ENCODE measurements at regions not wholly inside any gene's neighbourhood (a gene's known extent, or its start where the extent isn't known, plus 50 kb on each side); places are given as distances from the start of the nearest gene placed in this dataset.
A peak's percentile ranks its signal among the peaks of the same experiment; 100 is the strongest.

- Mint-ChIP-seq H3K9me3 (ENCODE audit: unreplicated experiment) (no peaks in the 10 kb centered on the region), H3K27ac (ENCODE audit: low read depth, unreplicated experiment) (no peak overlapping the region), H3K4me3 (ENCODE audit: unreplicated experiment) (no peak overlapping the region), H3K36me3 (ENCODE audit: insufficient read depth, unreplicated experiment) (no peaks in the 10 kb centered on the region), H3K4me1 (ENCODE audit: insufficient read depth, unreplicated experiment) (peaks cover 6% of the 10 kb centered on the region), H3K27me3 (ENCODE audit: insufficient read depth, unreplicated experiment) (no peaks in the 10 kb centered on the region)
- intact Hi-C loops (cut with micrococcal nuclease) = loop anchor here (10.0 kb wide), 1 partner anchor 208 kb away; no protein-coding TSS in a partner anchor
- no peak for DNase-seq (ENCODE audit: unreplicated experiment)
- TF ChIP-seq, protein P1, sequence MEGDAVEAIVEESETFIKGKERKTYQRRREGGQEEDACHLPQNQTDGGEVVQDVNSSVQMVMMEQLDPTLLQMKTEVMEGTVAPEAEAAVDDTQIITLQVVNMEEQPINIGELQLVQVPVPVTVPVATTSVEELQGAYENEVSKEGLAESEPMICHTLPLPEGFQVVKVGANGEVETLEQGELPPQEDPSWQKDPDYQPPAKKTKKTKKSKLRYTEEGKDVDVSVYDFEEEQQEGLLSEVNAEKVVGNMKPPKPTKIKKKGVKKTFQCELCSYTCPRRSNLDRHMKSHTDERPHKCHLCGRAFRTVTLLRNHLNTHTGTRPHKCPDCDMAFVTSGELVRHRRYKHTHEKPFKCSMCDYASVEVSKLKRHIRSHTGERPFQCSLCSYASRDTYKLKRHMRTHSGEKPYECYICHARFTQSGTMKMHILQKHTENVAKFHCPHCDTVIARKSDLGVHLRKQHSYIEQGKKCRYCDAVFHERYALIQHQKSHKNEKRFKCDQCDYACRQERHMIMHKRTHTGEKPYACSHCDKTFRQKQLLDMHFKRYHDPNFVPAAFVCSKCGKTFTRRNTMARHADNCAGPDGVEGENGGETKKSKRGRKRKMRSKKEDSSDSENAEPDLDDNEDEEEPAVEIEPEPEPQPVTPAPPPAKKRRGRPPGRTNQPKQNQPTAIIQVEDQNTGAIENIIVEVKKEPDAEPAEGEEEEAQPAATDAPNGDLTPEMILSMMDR (IDR thresholded peaks at IDR 0.05; ENCODE audit: unreplicated experiment) = no peak
- BruUV-seq (replicated peaks) = no TSS peak
- ChIA-PET CTCF (interaction anchor here (0.7 kb wide), 1 partner anchor 143 kb away, joined by 3 read pairs; no protein-coding TSS in a partner anchor), POLR2A (no interaction called here)
Observed at GRCh38 chr13:106852436-106852835, 284.5 kb upstream of the ARGLU1 start.

- DNase-seq (ENCODE audit: unreplicated experiment) = peak; percentile 40
- TF ChIP-seq, protein P1 (IDR thresholded peaks at IDR 0.05; ENCODE audit: unreplicated experiment) = no peak
- H3K9me3 Mint-ChIP-seq (ENCODE audit: unreplicated experiment) = no peaks in the 10 kb centered on the region
- intact Hi-C loops (cut with micrococcal nuclease) = loop anchor here (10.0 kb wide), 1 partner anchor 206 kb away; no protein-coding TSS in a partner anchor
- no TSS peak for BruUV-seq (replicated peaks)
- ChIA-PET POLR2A (interaction anchor here (0.6 kb wide), 1 partner anchor 285 kb away, joined by 3 read pairs; no protein-coding TSS in a partner anchor), CTCF (interaction anchor here (1.1 kb wide), 1 partner anchor 284 kb away, joined by 3 read pairs; no protein-coding TSS in a partner anchor)
- no peaks in the 10 kb centered on the region for H3K27me3 Mint-ChIP-seq (ENCODE audit: insufficient read depth, unreplicated experiment)
- no peak overlapping the region for H3K4me3 Mint-ChIP-seq (ENCODE audit: unreplicated experiment)
- H3K36me3 Mint-ChIP-seq (ENCODE audit: insufficient read depth, unreplicated experiment) = no peaks in the 10 kb centered on the region
- no peak overlapping the region for H3K27ac Mint-ChIP-seq (ENCODE audit: low read depth, unreplicated experiment)
- peaks cover 6% of the 10 kb centered on the region for H3K4me1 Mint-ChIP-seq (ENCODE audit: insufficient read depth, unreplicated experiment)
Observed at GRCh38 chr13:106850973-106851650, 283.2 kb upstream of the ARGLU1 start.

DNA sequence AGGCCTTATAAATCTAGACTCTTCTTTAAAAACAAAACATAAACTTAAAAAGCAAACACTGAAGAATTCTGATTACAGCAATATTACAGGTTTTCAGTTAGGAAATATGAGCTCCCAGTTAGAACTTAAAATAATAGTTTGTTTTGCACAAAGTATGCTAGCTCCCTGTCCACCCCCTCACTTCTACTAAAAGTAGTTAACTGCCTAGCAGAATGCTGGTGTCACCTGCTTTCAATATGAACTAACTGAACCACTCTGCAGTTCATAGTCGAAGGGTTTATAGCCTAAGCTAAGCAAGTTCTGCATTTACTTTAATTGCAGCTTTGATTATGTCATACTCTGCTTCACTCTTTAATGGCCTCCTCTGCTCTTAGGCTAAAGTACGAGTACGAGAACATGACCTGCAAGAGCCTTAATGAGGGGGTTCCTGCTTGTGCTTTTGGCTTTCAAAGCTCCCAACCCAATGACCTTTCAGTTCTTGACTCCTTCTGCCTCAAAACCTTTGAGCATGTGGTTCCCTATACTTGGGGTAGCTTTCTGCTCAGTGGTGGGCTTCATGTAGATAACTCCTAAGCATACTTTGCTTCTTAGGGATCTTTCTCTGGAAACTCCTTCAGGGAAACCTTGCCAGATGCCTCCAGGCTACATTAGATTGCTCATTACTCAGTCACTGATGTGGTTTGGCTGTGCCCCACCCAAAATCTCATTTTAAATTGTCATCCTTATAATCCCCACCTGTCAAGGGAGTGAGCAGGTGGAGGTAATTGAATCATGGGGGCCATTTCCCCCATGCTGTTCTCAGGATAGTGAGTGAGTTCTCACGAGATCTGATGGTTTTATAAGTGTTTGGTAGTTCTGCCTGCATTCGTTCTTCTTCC is 278.9 kb upstream of the ARGLU1 start:
- Mint-ChIP-seq H3K27me3 (ENCODE audit: insufficient read depth, unreplicated experiment) (peaks cover 6% of the 10 kb centered on the region), H3K27ac (ENCODE audit: low read depth, unreplicated experiment) (no peak overlapping the region), H3K9me3 (ENCODE audit: unreplicated experiment) (no peaks in the 10 kb centered on the region), H3K4me3 (ENCODE audit: unreplicated experiment) (no peak overlapping the region), H3K36me3 (ENCODE audit: insufficient read depth, unreplicated experiment) (no peaks in the 10 kb centered on the region), H3K4me1 (ENCODE audit: insufficient read depth, unreplicated experiment) (peaks cover 6% of the 10 kb centered on the region)
- CTCF ChIA-PET = interaction anchor here (0.6 to 0.7 kb wide), 2 partner anchors 71 to 148 kb away, joined by 3 to 5 read pairs; no protein-coding TSS in a partner anchor
- peak; percentile 49 for DNase-seq (ENCODE audit: unreplicated experiment)
- TF ChIP-seq, protein P1 (IDR thresholded peaks at IDR 0.05; ENCODE audit: unreplicated experiment) = no peak
- intact Hi-C loops (cut with micrococcal nuclease) = no loop called here
- POLR2A ChIA-PET = no interaction called here
- BruUV-seq (replicated peaks) = no TSS peak

DNA sequence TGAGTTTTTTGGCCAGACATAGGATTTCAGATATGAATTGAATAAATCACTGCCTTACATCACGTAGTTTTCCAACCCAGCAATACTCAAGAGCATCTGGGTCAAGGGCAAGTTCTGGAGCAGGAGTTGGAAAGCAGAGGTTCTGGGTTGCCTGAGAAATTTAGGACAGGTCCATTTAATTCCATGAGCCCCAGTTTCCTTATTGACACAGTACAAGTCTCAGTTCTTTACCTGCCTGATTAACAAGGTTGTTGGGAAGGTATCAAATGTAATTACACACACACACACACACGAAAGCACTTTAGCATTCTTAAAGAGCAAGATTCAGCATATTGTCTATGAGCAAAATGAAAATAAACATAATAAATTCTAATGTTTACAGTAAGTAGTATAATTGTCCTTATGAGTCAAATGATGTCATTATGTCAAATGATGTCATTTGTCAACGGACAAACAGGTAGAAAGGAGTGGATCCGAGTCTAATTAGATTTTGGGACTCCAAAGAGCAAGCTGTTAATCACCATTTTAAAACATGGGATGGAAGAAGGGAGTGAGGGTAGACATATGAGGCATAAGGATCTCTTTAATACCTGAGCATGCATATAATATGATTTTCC is 268.4 kb upstream of the ARGLU1 start:
- no peak overlapping the region for H3K4me3 Mint-ChIP-seq (ENCODE audit: unreplicated experiment)
- TF ChIP-seq, protein P1 (IDR thresholded peaks at IDR 0.05; ENCODE audit: unreplicated experiment) = no peak
- H3K4me1 Mint-ChIP-seq (ENCODE audit: insufficient read depth, unreplicated experiment) = no peaks in the 10 kb centered on the region
- no peaks in the 10 kb centered on the region for H3K36me3 Mint-ChIP-seq (ENCODE audit: insufficient read depth, unreplicated experiment)
- BruUV-seq (replicated peaks) = no TSS peak
- ChIA-PET CTCF (interaction anchor here (0.6 to 1.0 kb wide), 2 partner anchors 83 to 1429 kb away, joined by 3 to 4 read pairs; no protein-coding TSS in a partner anchor), POLR2A (no interaction called here)
- no peaks in the 10 kb centered on the region for H3K9me3 Mint-ChIP-seq (ENCODE audit: unreplicated experiment)
- intact Hi-C loops (cut with micrococcal nuclease) = no loop called here
- H3K27ac Mint-ChIP-seq (ENCODE audit: low read depth, unreplicated experiment) = no peak overlapping the region
- DNase-seq (ENCODE audit: unreplicated experiment) = no peak
- H3K27me3 Mint-ChIP-seq (ENCODE audit: insufficient read depth, unreplicated experiment) = peaks cover 55% of the 10 kb centered on the region

All from MCF 10A (cell line).